Brain microvascular endothelial cell (primary cell): ENCODE measurements at regions not wholly inside any gene's neighbourhood (a gene's known extent, or its start where the extent isn't known, plus 50 kb on each side); places are given as distances from the start of the nearest gene placed in this dataset.

Experiments
- DNase-seq: peaks from one replicate; pipeline ENCODE4 v3.0.0-alpha.2; 2020
- H3K27ac ChIP-seq: fragments of 250-450 bp; sonication (Bioruptor Pico); 2 replicates; pipeline ENCODE4 v1.5.1; 2020; ENCODE audit warnings: mild to moderate bottlenecking, moderate library complexity
- H3K27me3 ChIP-seq: fragments of 250-450 bp; sonication (Bioruptor Pico); replicated peaks from 2 replicates; pipeline ENCODE4 v1.5.1; 2020; ENCODE audit warnings: mild to moderate bottlenecking
- H3K36me3 ChIP-seq: fragments of 250-450 bp; sonication (Bioruptor Pico); replicated peaks from 2 replicates; pipeline ENCODE4 v1.5.1; 2020; ENCODE audit warnings: mild to moderate bottlenecking
- H3K4me3 ChIP-seq: 2 replicates; pipeline ENCODE4 v1.5.1; 2011; ENCODE audit warnings: low read depth, mild to moderate bottlenecking, control low read depth, low read length, moderate library complexity
- in situ Hi-C: cut with HindIII; loops from 2 replicates; pipeline ENCODE4 v1.10.0; 2017; ENCODE audit warnings: low sequenced_read_pairs, low pct_ligation_motif_present
- TF ChIP-seq, protein P1 (sequence below): IDR thresholded peaks from 2 replicates; pipeline ENCODE4 v1.5.1; 2011; ENCODE audit warnings: low read depth, mild to moderate bottlenecking, moderate library complexity, low read length, control low read depth, inconsistent platforms; ENCODE audit errors: missing control alignments

DNA sequence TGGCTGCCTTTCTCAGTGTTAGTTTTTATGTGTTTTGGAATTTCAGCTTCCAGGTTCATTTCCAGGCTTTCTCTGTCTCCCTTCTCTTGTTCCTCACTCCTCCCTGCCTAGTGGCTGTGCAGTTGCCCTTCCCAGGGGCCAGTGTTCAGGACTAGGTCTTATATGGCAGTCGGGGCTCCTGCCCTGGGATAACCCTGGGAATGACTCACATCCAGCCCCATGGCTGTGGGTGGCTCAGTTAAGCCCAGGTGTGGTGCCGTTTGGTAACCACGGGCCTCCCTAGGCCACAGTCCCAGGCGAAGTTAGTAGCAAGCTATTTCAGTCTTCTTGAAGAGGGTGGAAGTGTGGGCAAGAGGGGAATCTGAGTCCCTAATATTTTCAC is 57.4 kb upstream of the DDR1 start:
- Histone ChIP-seq H3K27me3 (no peaks in the 10 kb centered on the region), H3K4me3 (no peak overlapping the region), H3K36me3 (no peaks in the 10 kb centered on the region), H3K27ac (no peak overlapping the region)
- no peak for DNase-seq
- in situ Hi-C loops: no loop called here
- TF ChIP-seq, protein P1, sequence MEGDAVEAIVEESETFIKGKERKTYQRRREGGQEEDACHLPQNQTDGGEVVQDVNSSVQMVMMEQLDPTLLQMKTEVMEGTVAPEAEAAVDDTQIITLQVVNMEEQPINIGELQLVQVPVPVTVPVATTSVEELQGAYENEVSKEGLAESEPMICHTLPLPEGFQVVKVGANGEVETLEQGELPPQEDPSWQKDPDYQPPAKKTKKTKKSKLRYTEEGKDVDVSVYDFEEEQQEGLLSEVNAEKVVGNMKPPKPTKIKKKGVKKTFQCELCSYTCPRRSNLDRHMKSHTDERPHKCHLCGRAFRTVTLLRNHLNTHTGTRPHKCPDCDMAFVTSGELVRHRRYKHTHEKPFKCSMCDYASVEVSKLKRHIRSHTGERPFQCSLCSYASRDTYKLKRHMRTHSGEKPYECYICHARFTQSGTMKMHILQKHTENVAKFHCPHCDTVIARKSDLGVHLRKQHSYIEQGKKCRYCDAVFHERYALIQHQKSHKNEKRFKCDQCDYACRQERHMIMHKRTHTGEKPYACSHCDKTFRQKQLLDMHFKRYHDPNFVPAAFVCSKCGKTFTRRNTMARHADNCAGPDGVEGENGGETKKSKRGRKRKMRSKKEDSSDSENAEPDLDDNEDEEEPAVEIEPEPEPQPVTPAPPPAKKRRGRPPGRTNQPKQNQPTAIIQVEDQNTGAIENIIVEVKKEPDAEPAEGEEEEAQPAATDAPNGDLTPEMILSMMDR: no peak

DNA sequence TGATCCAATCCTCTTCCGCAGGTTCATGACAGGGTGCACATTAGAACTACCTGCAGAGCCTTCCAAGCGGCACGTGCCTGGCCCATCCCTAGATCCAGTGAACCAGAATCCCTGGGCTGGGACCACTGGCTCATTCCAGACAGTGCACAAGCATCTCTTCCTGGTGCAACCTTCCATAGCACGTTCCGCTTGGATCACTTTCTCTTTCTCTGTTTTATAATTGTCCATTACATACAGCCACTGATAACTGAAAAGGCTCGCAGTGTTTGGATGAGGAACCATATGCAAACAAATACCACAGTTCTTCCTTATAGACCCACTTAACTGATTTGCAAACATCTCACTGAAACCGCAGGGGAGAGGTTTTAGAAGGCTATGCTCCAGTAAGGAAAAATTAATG is 59.6 kb upstream of the DDR1 start:
- in situ Hi-C loops: no loop called here
- Histone ChIP-seq H3K27ac (no peak overlapping the region), H3K36me3 (no peaks in the 10 kb centered on the region), H3K27me3 (no peaks in the 10 kb centered on the region), H3K4me3 (no peak overlapping the region)
- TF ChIP-seq, protein P1: no peak
- no peak for DNase-seq

DNA sequence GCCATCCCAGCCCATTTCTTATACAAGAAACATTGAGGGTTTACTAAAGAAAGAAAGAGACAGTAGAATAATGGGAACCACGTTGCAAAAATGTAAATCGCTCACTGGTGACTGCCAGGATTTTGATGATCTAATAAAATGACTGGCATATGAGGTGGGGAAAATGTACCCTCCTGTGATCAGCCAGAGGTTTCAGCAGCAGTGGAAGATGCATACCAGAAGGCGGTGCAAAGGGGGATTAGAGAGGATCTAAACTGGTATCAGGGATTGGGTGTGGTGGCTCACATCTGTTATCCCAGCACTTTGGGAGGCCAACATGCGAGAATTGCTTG is 60.8 kb upstream of the DDR1 start:
- TF ChIP-seq, protein P1: no peak
- Histone ChIP-seq H3K27ac (no peak overlapping the region), H3K36me3 (no peaks in the 10 kb centered on the region), H3K4me3 (no peak overlapping the region), H3K27me3 (no peaks in the 10 kb centered on the region)
- in situ Hi-C loops: no loop called here
- no peak for DNase-seq

DNA sequence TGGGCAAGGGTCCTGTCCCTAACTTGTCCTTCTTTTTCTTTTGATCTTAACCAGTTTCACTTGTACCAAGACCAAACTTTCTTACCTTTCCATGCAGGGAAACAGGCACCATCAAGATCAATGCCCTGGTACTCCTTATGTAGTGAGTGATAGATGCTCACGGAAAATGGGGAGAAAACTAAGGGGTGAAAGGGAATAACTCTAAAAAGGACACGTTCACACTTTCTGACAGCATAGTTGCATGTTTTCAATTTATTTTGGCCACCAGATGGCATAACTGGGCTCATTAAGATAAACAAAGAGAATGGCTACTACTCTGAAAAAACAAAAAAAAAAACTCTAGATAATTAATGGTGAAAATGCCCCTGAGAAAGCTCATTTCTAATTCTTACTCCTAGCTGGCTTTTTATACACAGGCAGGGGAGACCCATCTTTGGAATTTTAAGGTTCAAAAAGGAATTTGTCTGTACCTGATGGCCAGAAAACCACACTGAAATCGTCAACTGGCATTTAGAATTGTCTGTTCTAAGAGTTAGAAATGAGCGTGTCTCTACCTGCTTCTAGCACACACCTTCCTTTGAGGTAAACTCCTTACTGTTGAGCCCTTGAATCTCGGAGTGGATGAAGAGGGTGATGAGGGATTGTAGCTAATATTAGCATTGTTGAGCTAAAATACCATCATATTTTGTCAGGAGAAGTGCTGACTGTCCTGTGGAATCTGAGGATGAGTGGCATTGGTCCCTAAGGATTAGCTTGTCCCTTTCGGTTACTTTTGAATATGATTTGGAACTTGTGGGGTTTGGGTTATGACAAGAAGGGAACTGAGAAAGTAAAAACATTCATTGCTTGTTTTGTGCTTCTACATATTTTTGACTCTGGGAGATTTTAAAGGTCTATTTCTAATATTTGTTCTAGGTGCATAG is 62.2 kb upstream of the DDR1 start:
- H3K36me3 ChIP-seq: no peaks in the 10 kb centered on the region
- TF ChIP-seq, protein P1: peak; percentile 33
- H3K27me3 ChIP-seq: no peaks in the 10 kb centered on the region
- H3K27ac ChIP-seq: no peak overlapping the region
- H3K4me3 ChIP-seq: no peak overlapping the region
- peak; percentile 52 for DNase-seq
- in situ Hi-C loops: no loop called here

DNA sequence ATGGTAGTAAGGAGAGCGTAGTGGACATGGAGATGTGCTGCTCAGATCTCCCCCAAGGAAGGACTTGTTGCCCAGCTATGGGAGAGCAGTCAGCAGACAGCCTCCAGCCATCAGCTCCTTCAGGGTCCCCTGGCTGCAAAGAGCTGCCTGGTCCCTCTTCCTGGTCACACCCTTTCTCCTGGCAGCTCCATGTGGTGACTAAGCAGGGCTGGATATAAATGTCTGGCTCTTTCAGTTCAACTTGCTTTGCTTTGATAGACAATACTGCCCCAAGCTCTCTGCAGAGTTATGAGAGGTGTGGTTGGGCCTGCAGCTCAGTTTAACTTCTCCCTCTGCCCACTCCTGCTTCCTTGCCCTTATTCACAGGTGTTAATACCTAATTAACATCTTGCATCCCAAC is 64.1 kb upstream of the DDR1 start:
- H3K36me3 ChIP-seq: no peaks in the 10 kb centered on the region
- H3K27ac ChIP-seq: no peak overlapping the region
- TF ChIP-seq, protein P1: peak; percentile 33
- peak; percentile 53 for DNase-seq
- H3K27me3 ChIP-seq: no peaks in the 10 kb centered on the region
- no peak overlapping the region for H3K4me3 ChIP-seq
- in situ Hi-C loops: no loop called here
